ENCODE measurements at regions not wholly inside any gene's neighbourhood (a gene's known extent, or its start where the extent isn't known, plus 50 kb on each side); places are given as distances from the start of the nearest gene placed in this dataset.

DNA sequence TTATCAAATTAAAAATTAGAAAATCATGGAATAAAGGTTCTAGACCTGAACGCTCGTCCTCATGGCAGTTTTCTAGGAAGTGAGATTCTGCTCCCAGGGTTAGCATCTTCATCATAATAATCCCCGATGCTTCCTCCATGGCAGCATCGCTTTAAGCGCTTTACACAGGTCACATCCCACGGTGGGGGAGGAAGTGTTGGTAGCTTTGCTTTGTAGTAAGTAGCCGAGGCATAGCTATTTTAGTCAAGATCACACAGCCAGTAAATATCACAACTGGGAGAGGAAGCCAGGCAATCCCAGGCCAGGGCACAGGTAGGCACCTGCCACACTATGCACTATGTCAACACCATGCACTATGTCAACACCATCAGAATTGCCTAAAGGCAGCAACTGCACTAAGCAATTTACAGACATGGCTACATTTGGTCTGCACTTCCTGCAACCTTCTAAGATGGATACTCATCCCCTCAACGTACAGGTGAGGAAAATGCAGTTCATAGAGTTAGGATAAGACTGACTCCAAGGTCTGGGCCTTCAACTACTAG lies 205.5 kb downstream of the FBXO15 start:
- Mint-ChIP-seq H3K36me3 (no peaks in the 10 kb centered on the region), H3K27ac (no peak overlapping the region), H3K4me1 (no peaks in the 10 kb centered on the region), H3K4me3 (no peak overlapping the region), H3K27me3 (ENCODE audit: low read depth in 3 of 3) (peaks cover 0 to 8% (median 5%) of the 10 kb centered on the region in 3 donors), H3K9me3 (peaks cover 0 to 9% (median 2%) of the 10 kb centered on the region in 7 donors)
- H3K4me2 ChIP-seq (replicated peaks; ENCODE audit: extremely low read depth, low read length, poor library complexity, severe bottlenecking) = no peak overlapping the region
- H4K20me1 ChIP-seq (ENCODE audit: insufficient read depth, low read length) = no peaks in the 10 kb centered on the region
- DNase-seq = no peak
- H3K9ac ChIP-seq (ENCODE audit: insufficient read depth, low read length, poor library complexity, severe bottlenecking) = no peak overlapping the region
- no peaks in the 10 kb centered on the region for H3K36me3 ChIP-seq (replicated peaks in 1 of 2; ENCODE audit: control insufficient read depth in 1 of 2, insufficient read depth in 2 of 2, low read length in 2 of 2)
- H3K27ac ChIP-seq (ENCODE audit: low read depth in 1 of 2, low read length in 2 of 2) = no peak overlapping the region
- intact Hi-C loops (cut with micrococcal nuclease) = no loop called here
- WGBS (ENCODE audit: insufficient coverage) = no CpG with 5 or more reads among the region's 8 CpGs
- no peaks in the 10 kb centered on the region for H3K4me1 ChIP-seq (ENCODE audit: control insufficient read depth in 1 of 2, insufficient read depth in 2 of 2, low read length in 2 of 2)
- no peaks in the 10 kb centered on the region for H3K79me2 ChIP-seq (ENCODE audit: insufficient read depth, low read length)
- no peak overlapping the region for H3K4me3 ChIP-seq (replicated peaks in 1 of 3; ENCODE audit: low read depth in 2 of 3, low read length in 3 of 3)
- TF ChIP-seq, protein P1, sequence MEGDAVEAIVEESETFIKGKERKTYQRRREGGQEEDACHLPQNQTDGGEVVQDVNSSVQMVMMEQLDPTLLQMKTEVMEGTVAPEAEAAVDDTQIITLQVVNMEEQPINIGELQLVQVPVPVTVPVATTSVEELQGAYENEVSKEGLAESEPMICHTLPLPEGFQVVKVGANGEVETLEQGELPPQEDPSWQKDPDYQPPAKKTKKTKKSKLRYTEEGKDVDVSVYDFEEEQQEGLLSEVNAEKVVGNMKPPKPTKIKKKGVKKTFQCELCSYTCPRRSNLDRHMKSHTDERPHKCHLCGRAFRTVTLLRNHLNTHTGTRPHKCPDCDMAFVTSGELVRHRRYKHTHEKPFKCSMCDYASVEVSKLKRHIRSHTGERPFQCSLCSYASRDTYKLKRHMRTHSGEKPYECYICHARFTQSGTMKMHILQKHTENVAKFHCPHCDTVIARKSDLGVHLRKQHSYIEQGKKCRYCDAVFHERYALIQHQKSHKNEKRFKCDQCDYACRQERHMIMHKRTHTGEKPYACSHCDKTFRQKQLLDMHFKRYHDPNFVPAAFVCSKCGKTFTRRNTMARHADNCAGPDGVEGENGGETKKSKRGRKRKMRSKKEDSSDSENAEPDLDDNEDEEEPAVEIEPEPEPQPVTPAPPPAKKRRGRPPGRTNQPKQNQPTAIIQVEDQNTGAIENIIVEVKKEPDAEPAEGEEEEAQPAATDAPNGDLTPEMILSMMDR (IDR thresholded peaks at IDR 0.05) = no peak
- H3K27me3 ChIP-seq (ENCODE audit: control insufficient read depth in 2 of 2, insufficient read depth in 2 of 2, low read length in 2 of 2) = no peaks in the 10 kb centered on the region
- H3K9me3 ChIP-seq (replicated peaks in 1 of 2; ENCODE audit: control insufficient read depth in 1 of 2, insufficient read depth in 1 of 2, low read length in 2 of 2) = no peaks in the 10 kb centered on the region
- H2AFZ ChIP-seq (ENCODE audit: insufficient read depth, low read depth, low read length, poor library complexity, severe bottlenecking) = no peak overlapping the region

DNA sequence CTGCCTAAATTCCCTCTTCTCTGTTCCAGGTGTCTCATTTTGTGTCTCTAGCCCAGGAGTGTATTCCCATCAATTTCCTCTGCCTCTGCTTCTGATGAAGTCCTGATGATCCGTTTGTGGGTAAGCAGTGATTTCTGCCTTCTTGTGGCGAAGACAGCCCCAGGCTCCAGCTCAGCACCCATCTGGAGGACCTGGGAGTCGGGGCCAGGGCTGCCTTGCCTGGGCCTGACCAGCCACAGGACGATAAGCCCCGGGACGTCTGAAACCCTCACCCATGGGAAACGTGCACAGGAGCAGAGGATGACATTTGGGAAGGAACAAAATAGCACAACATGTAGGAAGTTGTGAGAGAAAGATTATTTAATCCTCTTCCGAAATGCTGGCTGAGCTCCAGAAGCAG lies 206.9 kb downstream of the FBXO15 start:
- H3K4me1 Mint-ChIP-seq = no peaks in the 10 kb centered on the region

More for the DNA sequence above, 206.9 kb downstream of the FBXO15 start:
- no peaks in the 10 kb centered on the region for H3K36me3 ChIP-seq (replicated peaks in 1 of 2; ENCODE audit: control insufficient read depth in 1 of 2, insufficient read depth in 2 of 2, low read length in 2 of 2)
- no peaks in the 10 kb centered on the region for H3K4me1 ChIP-seq (ENCODE audit: control insufficient read depth in 1 of 2, insufficient read depth in 2 of 2, low read length in 2 of 2)
- no peak overlapping the region for H3K4me2 ChIP-seq (replicated peaks; ENCODE audit: extremely low read depth, low read length, poor library complexity, severe bottlenecking)
- H3K4me3 ChIP-seq (replicated peaks in 1 of 3; ENCODE audit: low read depth in 2 of 3, low read length in 3 of 3) = no peak overlapping the region
- peaks cover 0 to 6% (median 0%) of the 10 kb centered on the region in 7 donors for H3K9me3 Mint-ChIP-seq
- 93% methylated on average over 3 of the region's 8 CpGs for WGBS (ENCODE audit: insufficient coverage)
- no peaks in the 10 kb centered on the region for H4K20me1 ChIP-seq (ENCODE audit: insufficient read depth, low read length)
- H3K27me3 ChIP-seq (ENCODE audit: control insufficient read depth in 2 of 2, insufficient read depth in 2 of 2, low read length in 2 of 2) = no peaks in the 10 kb centered on the region
- H3K27me3 Mint-ChIP-seq (ENCODE audit: low read depth in 3 of 3) = peaks cover 0 to 7% (median 5%) of the 10 kb centered on the region in 3 donors
- no peak overlapping the region for H3K27ac ChIP-seq (ENCODE audit: low read depth in 1 of 2, low read length in 2 of 2)
- H3K9me3 ChIP-seq (replicated peaks in 1 of 2; ENCODE audit: control insufficient read depth in 1 of 2, insufficient read depth in 1 of 2, low read length in 2 of 2) = no peaks in the 10 kb centered on the region
- intact Hi-C loops (cut with micrococcal nuclease) = no loop called here
- no peak overlapping the region for H2AFZ ChIP-seq (ENCODE audit: insufficient read depth, low read depth, low read length, poor library complexity, severe bottlenecking)
- H3K4me3 Mint-ChIP-seq = no peak overlapping the region
- TF ChIP-seq, protein P1 (IDR thresholded peaks at IDR 0.05) = no peak
- no peaks in the 10 kb centered on the region for H3K36me3 Mint-ChIP-seq
- no peak overlapping the region for H3K9ac ChIP-seq (ENCODE audit: insufficient read depth, low read length, poor library complexity, severe bottlenecking)
- H3K79me2 ChIP-seq (ENCODE audit: insufficient read depth, low read length) = no peaks in the 10 kb centered on the region
- H3K27ac Mint-ChIP-seq = no peak overlapping the region
- DNase-seq = no peak

All from CD14-positive monocyte (primary cell).